Transverse colon (tissue), 4 donors: ENCODE measurements at regions not wholly inside any gene's neighbourhood (a gene's known extent, or its start where the extent isn't known, plus 50 kb on each side); places are given as distances from the start of the nearest gene placed in this dataset.
"Not testable (repeated sequence)": the region's sequence is repeated elsewhere in the genome, so short reads cannot be mapped to it uniquely, and the experiment has no call there.

ENCODE experiments used
- DNase-seq: peaks from one replicate; pipeline ENCODE4 v3.0.0-alpha.2; 2019
- H3K27ac ChIP-seq, 4 donors: fragments of 200-600 bp; sonication (generic); 2 replicates each; pipeline ENCODE4 v1.5.1; 2016 to 2018; ENCODE audit warnings: inconsistent platforms in 4 of 4
- H3K27me3 ChIP-seq: fragments of 200-600 bp; sonication (generic); 2 replicates; pipeline ENCODE4 v1.5.1; 2017; ENCODE audit warnings: inconsistent platforms
- H3K36me3 ChIP-seq, 4 donors: fragments of 200-600 bp; sonication (generic); 2 replicates each; pipeline ENCODE4 v1.5.1; 2017 to 2019; ENCODE audit warnings: inconsistent platforms in 4 of 4
- H3K4me1 ChIP-seq, 4 donors: fragments of 200-600 bp; sonication (generic); 2 replicates each; pipeline ENCODE4 v1.5.1; 2017 to 2020; ENCODE audit warnings: inconsistent platforms in 4 of 4
- H3K4me3 ChIP-seq, 4 donors: fragments of 200-600 bp; sonication (generic); 1 replicate in 1 of 4; 2 replicates in 3 of 4; pipeline versions ENCODE4 v1.5.1 to v1.6.1; 2017 to 2019; ENCODE audit warnings: inconsistent platforms in 4 of 4
- H3K9me3 ChIP-seq, 2 donors: fragments of 200-600 bp; sonication (generic); 2 replicates each; pipeline ENCODE4 v1.5.1; 2017 to 2019; ENCODE audit warnings: inconsistent platforms in 2 of 2
- EP300 ChIP-seq: sonication (generic); formaldehyde crosslinking; IDR thresholded peaks from one replicate; pipeline ENCODE4 v1.6.1; 2017; ENCODE audit warnings: antibody characterized with exemption, low read depth
- POLR2A ChIP-seq: fragments of 450-650 bp; IDR thresholded peaks from one replicate; pipeline ENCODE4 v1.6.1; 2016; ENCODE audit warnings: antibody characterized with exemption, mild to moderate bottlenecking, moderate library complexity
- POLR2AphosphoS5 ChIP-seq, 3 donors: sonication (generic); formaldehyde crosslinking; IDR thresholded peaks; one replicate each; pipeline ENCODE4 v1.6.1; 2016; ENCODE audit warnings: antibody characterized with exemption in 3 of 3
- WGBS, 2 donors: methylation state at CpG; one replicate each; pipeline ENCODE4 v1.1.5; 2018; ENCODE audit warnings: low coverage in 1 of 2; 5-methylcytosine and 5-hydroxymethylcytosine counted together
- in situ Hi-C, 4 donors: fragments of 200-750 bp; cut with MboI; loops; one replicate each; pipeline versions ENCODE4 v1.15.0 to v1.15.1; 2017; ENCODE audit warnings: low sequenced_read_pairs in 3 of 4, low pct_ligation_motif_present in 1 of 4, low pct_unique_long_range_greater_than_20kb in 1 of 4
- intact Hi-C: fragments of 100-400 bp; cut with DNase I; formaldehyde crosslinking; loops from one replicate; pipeline ENCODE4 v1.15.1; 2023; ENCODE audit warnings: low total_unique reads
- TF ChIP-seq, protein P1 (sequence below), 5 experiments: fragments of 200-600 bp in 3 of 5; fragments of 450-650 bp in 2 of 5; sonication (generic) in 3 of 5; IDR thresholded peaks; 1 replicate in 2 of 5; 2 replicates in 3 of 5; pipeline ENCODE4 v1.5.1; 2016 to 2017; ENCODE audit warnings: antibody characterized with exemption in 5 of 5, inconsistent platforms in 3 of 5, mild to moderate bottlenecking in 2 of 5, moderate library complexity in 1 of 5

DNA sequence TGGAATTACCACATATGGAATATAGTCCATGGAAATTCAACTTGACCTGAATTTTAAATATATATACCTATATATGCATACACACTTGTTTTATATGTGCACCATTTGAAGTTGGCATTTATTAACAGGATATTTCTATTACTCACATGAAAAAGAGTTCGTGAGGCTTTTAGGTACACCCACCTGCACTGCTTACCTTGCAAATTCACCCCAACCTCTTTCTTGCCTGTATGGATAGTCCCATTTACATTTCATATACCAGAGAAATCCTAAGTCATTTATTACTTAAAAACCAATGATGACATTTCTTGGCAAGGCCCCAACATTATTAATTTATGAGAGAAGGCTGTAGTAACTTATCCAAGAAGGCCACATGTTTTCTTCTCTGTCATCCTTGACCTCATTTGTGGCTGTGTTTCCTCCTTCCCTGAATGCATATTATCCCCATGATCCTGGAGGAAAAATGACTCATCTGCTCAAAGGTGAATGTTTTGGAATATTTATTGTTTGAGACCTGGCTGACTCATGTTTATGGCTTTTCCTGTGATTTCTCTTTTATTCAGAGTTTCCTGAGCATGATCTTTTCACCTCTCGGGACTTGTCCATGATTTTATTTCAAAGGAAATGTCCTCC is 62.2 kb upstream of the FAM241A start:
- Histone ChIP-seq H3K4me3 (no peak overlapping the region), H3K9me3 (no peaks in the 10 kb centered on the region), H3K36me3 (no peaks in the 10 kb centered on the region), H3K27ac (peak overlapping the region; percentile 50 to 68 (median 62)), H3K27me3 (no peaks in the 10 kb centered on the region), H3K4me1 (peaks cover 0 to 17% (median 8%) of the 10 kb centered on the region in 4 donors)
- TF ChIP-seq POLR2AphosphoS5 (IDR thresholded peaks at IDR 0.05) = peak; percentile 25 to 66 (median 65)
- TF ChIP-seq, protein P1, sequence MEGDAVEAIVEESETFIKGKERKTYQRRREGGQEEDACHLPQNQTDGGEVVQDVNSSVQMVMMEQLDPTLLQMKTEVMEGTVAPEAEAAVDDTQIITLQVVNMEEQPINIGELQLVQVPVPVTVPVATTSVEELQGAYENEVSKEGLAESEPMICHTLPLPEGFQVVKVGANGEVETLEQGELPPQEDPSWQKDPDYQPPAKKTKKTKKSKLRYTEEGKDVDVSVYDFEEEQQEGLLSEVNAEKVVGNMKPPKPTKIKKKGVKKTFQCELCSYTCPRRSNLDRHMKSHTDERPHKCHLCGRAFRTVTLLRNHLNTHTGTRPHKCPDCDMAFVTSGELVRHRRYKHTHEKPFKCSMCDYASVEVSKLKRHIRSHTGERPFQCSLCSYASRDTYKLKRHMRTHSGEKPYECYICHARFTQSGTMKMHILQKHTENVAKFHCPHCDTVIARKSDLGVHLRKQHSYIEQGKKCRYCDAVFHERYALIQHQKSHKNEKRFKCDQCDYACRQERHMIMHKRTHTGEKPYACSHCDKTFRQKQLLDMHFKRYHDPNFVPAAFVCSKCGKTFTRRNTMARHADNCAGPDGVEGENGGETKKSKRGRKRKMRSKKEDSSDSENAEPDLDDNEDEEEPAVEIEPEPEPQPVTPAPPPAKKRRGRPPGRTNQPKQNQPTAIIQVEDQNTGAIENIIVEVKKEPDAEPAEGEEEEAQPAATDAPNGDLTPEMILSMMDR (IDR thresholded peaks at IDR 0.05) = no peak
- TF ChIP-seq EP300 = no peak
- 52 to 53% methylated on average over 2 of the region's 2 CpGs for WGBS, 2 donors
- intact Hi-C loops (no loop called here), in situ Hi-C loops (no loop called here)
- DNase-seq = no peak

DNA sequence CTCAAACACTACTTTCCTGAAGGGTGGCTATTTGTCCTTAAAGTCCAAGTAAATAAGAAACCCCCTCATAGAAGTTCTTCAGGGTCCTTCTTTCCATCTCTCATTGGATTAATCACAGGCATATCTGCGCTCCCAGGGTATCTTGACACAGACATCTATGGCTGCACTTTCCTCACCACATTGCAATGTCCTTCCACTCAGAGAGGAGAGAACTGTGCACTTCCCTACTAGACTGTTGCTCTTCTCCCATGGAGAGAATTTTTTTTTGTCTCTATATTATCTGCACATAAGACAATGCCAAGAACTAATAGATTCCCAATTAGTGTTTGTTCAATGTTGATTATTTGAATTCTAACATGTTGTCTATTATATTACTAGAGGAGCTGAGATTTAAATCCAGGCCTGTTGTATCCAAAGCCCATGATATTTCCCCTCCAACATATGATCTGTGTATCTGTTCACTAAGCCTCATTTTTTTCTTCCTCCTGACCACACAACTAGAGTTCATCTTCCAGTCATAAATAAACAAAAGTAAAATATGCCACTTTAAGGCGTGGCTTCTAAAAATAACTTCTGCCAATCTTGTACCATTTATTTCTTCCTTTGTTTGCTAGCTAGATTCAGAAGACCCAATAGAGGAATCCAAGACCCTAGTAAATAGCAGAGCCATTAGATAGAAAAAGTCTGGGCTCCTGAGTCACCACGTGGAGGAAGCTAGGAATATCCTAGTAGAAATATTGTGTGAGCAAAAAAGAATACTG is 61.5 kb upstream of the FAM241A start:
- 56 to 61% methylated on average over 3 of the region's 3 CpGs for WGBS, 2 donors
- H3K9me3 ChIP-seq = no peaks in the 10 kb centered on the region
- intact Hi-C loops (no loop called here), in situ Hi-C loops (no loop called here)
- no peak overlapping the region for H3K4me3 ChIP-seq
- peak overlapping the region; percentile 30 to 68 (median 56) for H3K27ac ChIP-seq
- no peaks in the 10 kb centered on the region for H3K27me3 ChIP-seq
- DNase-seq = no peak
- TF ChIP-seq POLR2A = no peak
- TF ChIP-seq, protein P1 (IDR thresholded peaks at IDR 0.05) = no peak
- no peak for TF ChIP-seq EP300
- no peak for TF ChIP-seq POLR2AphosphoS5 (IDR thresholded peaks at IDR 0.05)
- peaks cover 0 to 17% (median 8%) of the 10 kb centered on the region in 4 donors for H3K4me1 ChIP-seq
- no peaks in the 10 kb centered on the region for H3K36me3 ChIP-seq

DNA sequence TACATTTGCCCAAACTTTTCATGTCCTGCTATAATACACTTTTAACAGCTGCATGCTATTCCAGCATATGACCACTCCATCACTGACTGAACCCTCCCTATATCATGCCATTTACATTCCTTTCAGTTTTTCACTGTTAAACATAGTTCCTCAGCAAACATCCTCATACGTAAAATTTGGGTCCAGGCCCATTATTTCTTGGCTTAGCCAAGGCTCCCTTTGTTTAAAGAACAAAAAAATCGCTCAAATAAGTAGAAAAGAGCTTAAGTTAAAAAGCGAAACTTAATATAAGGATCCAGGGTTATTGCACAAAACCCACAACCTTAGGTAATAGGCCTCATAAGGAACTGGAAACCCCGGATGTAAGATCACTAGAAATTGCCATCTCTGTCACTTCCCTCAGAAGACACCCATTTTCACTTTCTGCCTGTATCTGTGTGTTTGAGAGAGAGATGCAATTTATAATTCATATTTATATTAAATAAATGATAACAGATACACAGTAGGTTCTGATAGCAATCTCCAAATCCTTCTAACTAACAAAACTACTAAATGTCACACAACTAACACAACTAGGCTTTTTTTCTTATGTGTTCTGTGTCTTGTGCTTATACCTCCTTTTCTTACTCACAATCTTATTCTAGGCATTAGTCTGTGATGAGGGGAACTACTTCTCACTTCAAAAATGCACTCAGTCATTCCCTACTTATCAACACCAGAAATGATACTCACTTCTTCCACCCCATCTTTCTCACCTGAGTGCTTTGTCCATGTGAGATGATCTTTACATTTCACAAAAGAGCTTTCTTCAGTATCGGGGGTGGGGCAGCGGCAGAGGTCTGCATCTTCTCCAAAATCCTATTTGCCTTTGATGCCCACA is 59.9 kb upstream of the FAM241A start:
- H3K27ac ChIP-seq = no peak overlapping the region
- no peaks in the 10 kb centered on the region for H3K27me3 ChIP-seq
- TF ChIP-seq POLR2AphosphoS5 (IDR thresholded peaks at IDR 0.05) = no peak
- no peak overlapping the region for H3K4me3 ChIP-seq
- intact Hi-C loops (no loop called here), in situ Hi-C loops (no loop called here)
- H3K4me1 ChIP-seq = peaks cover 0 to 17% (median 8%) of the 10 kb centered on the region in 4 donors
- WGBS, 2 donors = 68 to 71% methylated on average over 6 of the region's 6 CpGs
- no peak for DNase-seq
- H3K36me3 ChIP-seq = no peaks in the 10 kb centered on the region
- H3K9me3 ChIP-seq = no peaks in the 10 kb centered on the region

DNA sequence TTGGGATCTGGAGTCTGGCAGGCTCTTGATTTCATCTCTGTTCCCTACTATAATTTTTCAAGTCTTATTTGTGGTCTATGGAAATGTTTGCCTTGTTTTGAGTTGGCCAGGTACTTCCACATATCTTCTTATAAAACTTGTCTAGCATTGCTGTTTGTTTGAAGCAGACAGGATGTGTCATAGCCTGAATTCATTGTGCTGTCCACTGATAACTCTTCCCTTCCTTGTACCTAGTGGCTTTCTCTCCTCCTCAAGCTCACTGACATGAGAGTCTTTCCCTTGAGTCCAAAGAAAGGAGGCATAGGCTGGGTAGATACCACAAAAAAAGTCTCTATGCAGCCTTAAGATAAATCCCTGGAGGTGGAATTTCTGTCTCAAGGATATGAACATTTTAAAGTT is 59.2 kb upstream of the FAM241A start:
- no peaks in the 10 kb centered on the region for H3K9me3 ChIP-seq
- in situ Hi-C loops = no loop called here

DNA sequence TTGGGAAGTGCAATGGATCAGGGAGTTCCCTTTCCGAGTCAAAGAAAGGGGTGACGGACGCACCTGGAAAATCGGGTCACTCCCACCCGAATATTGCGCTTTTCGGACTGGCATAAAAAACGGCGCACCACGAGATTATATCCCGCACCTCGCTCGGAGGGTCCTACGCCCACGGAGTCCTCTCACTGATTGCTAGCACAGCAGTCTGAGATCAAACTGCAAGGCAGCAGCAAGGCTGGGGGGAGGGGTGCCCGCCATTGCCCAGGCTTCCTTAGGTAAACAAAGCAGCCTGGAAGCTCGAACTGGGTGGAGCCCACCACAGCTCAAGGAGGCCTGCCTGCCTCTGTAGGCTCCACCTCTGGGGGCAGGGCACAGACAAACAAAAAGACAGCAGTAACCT is 58.6 kb upstream of the FAM241A start:
- intact Hi-C loops, DNase-seq, H3K36me3 ChIP-seq, H3K9me3 ChIP-seq, H3K4me3 ChIP-seq, in situ Hi-C loops, H3K27me3 ChIP-seq, H3K27ac ChIP-seq: not testable (repeated sequence)
- WGBS, 2 donors = 93% methylated on average over 15 of the region's 17 CpGs; no CpG with 5 or more reads in 1 of the 2 donors
- H3K4me1 ChIP-seq = peaks cover 0 to 17% (median 8%) of the 10 kb centered on the region in 4 donors

More for the DNA sequence above, 59.2 kb upstream of the FAM241A start:
- Histone ChIP-seq H3K4me3 (no peak overlapping the region), H3K27me3 (no peaks in the 10 kb centered on the region), H3K27ac (no peak overlapping the region), H3K4me1 (peaks cover 0 to 17% (median 8%) of the 10 kb centered on the region in 4 donors), H3K36me3 (no peaks in the 10 kb centered on the region)
- no peak for TF ChIP-seq POLR2AphosphoS5 (IDR thresholded peaks at IDR 0.05)
- TF ChIP-seq, protein P1 (IDR thresholded peaks at IDR 0.05) = no peak
- DNase-seq = no peak
- intact Hi-C loops = no loop called here

DNA sequence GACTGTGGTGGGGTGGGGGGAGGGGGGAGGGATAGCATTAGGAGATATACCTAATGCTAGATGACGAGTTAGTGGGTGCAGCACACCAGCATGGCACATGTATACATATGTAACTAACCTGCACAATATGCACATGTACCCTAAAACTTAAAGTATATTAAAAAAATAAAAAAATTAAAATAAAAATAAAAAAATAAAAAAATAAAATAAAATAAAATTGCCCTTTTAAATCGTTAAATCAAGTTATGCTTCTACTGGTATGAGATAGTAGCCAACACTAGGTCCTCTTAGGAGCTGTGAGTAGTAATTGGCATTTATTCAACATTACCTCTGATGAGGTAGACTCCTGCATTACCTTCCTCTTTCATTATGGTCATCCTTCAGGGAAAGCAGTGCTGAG is 52.9 kb upstream of the FAM241A start:
- H3K4me1 ChIP-seq, H3K36me3 ChIP-seq, DNase-seq, in situ Hi-C loops, H3K9me3 ChIP-seq, H3K4me3 ChIP-seq, intact Hi-C loops, H3K27ac ChIP-seq, H3K27me3 ChIP-seq: not testable (repeated sequence)
- 79 to 84% methylated on average over 2 of the region's 2 CpGs for WGBS, 2 donors
